HG03280 (cell line): ENCODE measurements at regions not wholly inside any gene's neighbourhood (a gene's known extent, or its start where the extent isn't known, plus 50 kb on each side); places are given as distances from the start of the nearest gene placed in this dataset.
"Not testable (repeated sequence)": the region's sequence is repeated elsewhere in the genome, so short reads cannot be mapped to it uniquely, and the experiment has no call there.

ENCODE experiments used
- ATAC-seq: cut with Tn5 transposase; IDR thresholded peaks from one replicate; pipeline ENCODE4 v1.9.1; 2021; ENCODE audit warnings: mild to moderate bottlenecking, moderate library complexity; ENCODE audit not compliant: unreplicated experiment

GRCh38 chr16:86222547-86222946, 287.8 kb upstream of the FOXF1 start:
- ATAC-seq: no peak

- ATAC-seq: no peak
Measured at GRCh38 chr16:86222965-86223551, 287.3 kb upstream of the FOXF1 start.

GRCh38 chr16:86224126-86224525, 286.2 kb upstream of the FOXF1 start:
- ATAC-seq: no peak

- ATAC-seq: no peak
Measured at GRCh38 chr16:86224629-86225028, 285.7 kb upstream of the FOXF1 start.

GRCh38 chr16:86225905-86226371, 284.4 kb upstream of the FOXF1 start:
- no peak for ATAC-seq

GRCh38 chr16:86227041-86227440, 283.3 kb upstream of the FOXF1 start:
- ATAC-seq: no peak

- no peak for ATAC-seq
Measured at GRCh38 chr16:86227801-86228200, 282.5 kb upstream of the FOXF1 start.

- ATAC-seq: no peak
Measured at GRCh38 chr16:86228713-86229112, 281.6 kb upstream of the FOXF1 start.

GRCh38 chr16:86229283-86229682, 281.0 kb upstream of the FOXF1 start:
- no peak for ATAC-seq

- no peak for ATAC-seq
Measured at GRCh38 chr16:86229866-86230656, 280.3 kb upstream of the FOXF1 start.

- no peak for ATAC-seq
Measured at GRCh38 chr16:86231321-86231995, 278.9 kb upstream of the FOXF1 start.

- ATAC-seq: no peak
Measured at GRCh38 chr16:86231996-86232350, 278.4 kb upstream of the FOXF1 start.

- ATAC-seq: no peak
Measured at GRCh38 chr16:86232496-86232895, 277.8 kb upstream of the FOXF1 start.

GRCh38 chr16:86233506-86233905, 276.8 kb upstream of the FOXF1 start:
- ATAC-seq: not testable (repeated sequence)

- ATAC-seq: no peak
Measured at GRCh38 chr16:86239381-86239780, 270.9 kb upstream of the FOXF1 start.

GRCh38 chr16:86240716-86241363, 269.5 kb upstream of the FOXF1 start:
- no peak for ATAC-seq

GRCh38 chr16:86241681-86242080, 268.6 kb upstream of the FOXF1 start:
- no peak for ATAC-seq

- no peak for ATAC-seq
Measured at GRCh38 chr16:86242244-86243122, 267.8 kb upstream of the FOXF1 start.

GRCh38 chr16:86243123-86243473, 267.2 kb upstream of the FOXF1 start:
- no peak for ATAC-seq

GRCh38 chr16:86243571-86244154, 266.7 kb upstream of the FOXF1 start:
- no peak for ATAC-seq
